ENCODE measurements at regions not wholly inside any gene's neighbourhood (a gene's known extent, or its start where the extent isn't known, plus 50 kb on each side); places are given as distances from the start of the nearest gene placed in this dataset.

DNA sequence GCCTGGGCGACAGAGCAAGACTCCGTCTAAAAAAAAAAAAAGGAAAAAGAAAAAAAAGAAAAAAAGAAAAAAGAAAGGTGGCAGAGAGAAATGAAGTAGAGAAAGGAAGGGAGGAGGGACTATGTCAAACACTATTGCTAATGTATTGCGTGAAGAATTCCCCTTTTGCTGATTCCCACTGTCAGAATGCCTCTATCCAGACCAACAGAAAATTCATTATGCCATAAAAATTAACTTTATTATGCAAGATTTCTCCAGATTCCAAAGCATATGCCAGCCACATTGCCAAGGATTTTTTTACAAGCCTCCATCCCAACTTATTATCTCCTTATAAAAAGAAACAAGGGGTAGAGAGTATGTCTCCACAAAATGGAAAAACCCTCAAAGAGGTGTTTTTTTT is 209.3 kb downstream of the MTERF1 start:
- no peak overlapping the region for H3K27ac ChIP-seq (ENCODE audit: low read length)
- TF ChIP-seq TCF7L2 (IDR thresholded peaks at IDR 0.05; ENCODE audit: low read depth, low read length) (no peak), POLR2AphosphoS5 (IDR thresholded peaks at IDR 0.05; ENCODE audit: low read depth, low read length) (no peak), CTCF (IDR thresholded peaks at IDR 0.05) (no peak), SIN3A (IDR thresholded peaks at IDR 0.05; ENCODE audit: borderline replicate concordance, insufficient read depth, low read depth, low read length) (no peak)
- TF ChIP-seq, protein P1, sequence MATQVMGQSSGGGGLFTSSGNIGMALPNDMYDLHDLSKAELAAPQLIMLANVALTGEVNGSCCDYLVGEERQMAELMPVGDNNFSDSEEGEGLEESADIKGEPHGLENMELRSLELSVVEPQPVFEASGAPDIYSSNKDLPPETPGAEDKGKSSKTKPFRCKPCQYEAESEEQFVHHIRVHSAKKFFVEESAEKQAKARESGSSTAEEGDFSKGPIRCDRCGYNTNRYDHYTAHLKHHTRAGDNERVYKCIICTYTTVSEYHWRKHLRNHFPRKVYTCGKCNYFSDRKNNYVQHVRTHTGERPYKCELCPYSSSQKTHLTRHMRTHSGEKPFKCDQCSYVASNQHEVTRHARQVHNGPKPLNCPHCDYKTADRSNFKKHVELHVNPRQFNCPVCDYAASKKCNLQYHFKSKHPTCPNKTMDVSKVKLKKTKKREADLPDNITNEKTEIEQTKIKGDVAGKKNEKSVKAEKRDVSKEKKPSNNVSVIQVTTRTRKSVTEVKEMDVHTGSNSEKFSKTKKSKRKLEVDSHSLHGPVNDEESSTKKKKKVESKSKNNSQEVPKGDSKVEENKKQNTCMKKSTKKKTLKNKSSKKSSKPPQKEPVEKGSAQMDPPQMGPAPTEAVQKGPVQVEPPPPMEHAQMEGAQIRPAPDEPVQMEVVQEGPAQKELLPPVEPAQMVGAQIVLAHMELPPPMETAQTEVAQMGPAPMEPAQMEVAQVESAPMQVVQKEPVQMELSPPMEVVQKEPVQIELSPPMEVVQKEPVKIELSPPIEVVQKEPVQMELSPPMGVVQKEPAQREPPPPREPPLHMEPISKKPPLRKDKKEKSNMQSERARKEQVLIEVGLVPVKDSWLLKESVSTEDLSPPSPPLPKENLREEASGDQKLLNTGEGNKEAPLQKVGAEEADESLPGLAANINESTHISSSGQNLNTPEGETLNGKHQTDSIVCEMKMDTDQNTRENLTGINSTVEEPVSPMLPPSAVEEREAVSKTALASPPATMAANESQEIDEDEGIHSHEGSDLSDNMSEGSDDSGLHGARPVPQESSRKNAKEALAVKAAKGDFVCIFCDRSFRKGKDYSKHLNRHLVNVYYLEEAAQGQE (IDR thresholded peaks at IDR 0.05; ENCODE audit: insufficient read depth in 1 of 2, low read depth in 2 of 2, low read length in 1 of 2) = no peak
- in situ Hi-C loops (cut with HindIII; ENCODE audit: low pct_unique_long_range_greater_than_20kb, low sequenced_read_pairs) (no loop called here), intact Hi-C loops (cut with micrococcal nuclease; ENCODE audit: unreplicated experiment) (no loop called here)
- H3K4me1 ChIP-seq (ENCODE audit: control insufficient read depth, insufficient read depth, low read length) = no peaks in the 10 kb centered on the region
- ATAC-seq = no peak
- no peak for DNase-seq (ENCODE audit: low read depth, low spot score)
- H3K36me3 ChIP-seq (ENCODE audit: control insufficient read depth, insufficient read depth, low read length) = no peaks in the 10 kb centered on the region
- H3K9me3 ChIP-seq (ENCODE audit: control insufficient read depth, insufficient read depth, low read depth, low read length) = no peaks in the 10 kb centered on the region
- H3K4me3 ChIP-seq (ENCODE audit: low read depth in 2 of 2, low read length in 2 of 2) = no peak overlapping the region
- ChIA-PET POLR2A (no interaction called here), CTCF (no interaction called here)
- no TSS peak for BruUV-seq (replicated peaks)
- H3K27me3 ChIP-seq (ENCODE audit: control insufficient read depth, insufficient read depth, low read length) = no peaks in the 10 kb centered on the region

- ChIA-PET CTCF (no interaction called here), POLR2A (no interaction called here)
- no peak for TF ChIP-seq SIN3A (IDR thresholded peaks at IDR 0.05; ENCODE audit: borderline replicate concordance, insufficient read depth, low read depth, low read length)
- no peak for TF ChIP-seq TCF7L2 (IDR thresholded peaks at IDR 0.05; ENCODE audit: low read depth, low read length)
- no peak for TF ChIP-seq POLR2AphosphoS5 (IDR thresholded peaks at IDR 0.05; ENCODE audit: low read depth, low read length)
- TF ChIP-seq CTCF (IDR thresholded peaks at IDR 0.05) = no peak
- TF ChIP-seq, protein P1 (IDR thresholded peaks at IDR 0.05; ENCODE audit: insufficient read depth in 1 of 2, low read depth in 2 of 2, low read length in 1 of 2) = no peak
- Histone ChIP-seq H3K27ac (ENCODE audit: low read length) (no peak overlapping the region), H3K27me3 (ENCODE audit: control insufficient read depth, insufficient read depth, low read length) (no peaks in the 10 kb centered on the region), H3K9me3 (ENCODE audit: control insufficient read depth, insufficient read depth, low read depth, low read length) (no peaks in the 10 kb centered on the region), H3K4me1 (ENCODE audit: control insufficient read depth, insufficient read depth, low read length) (no peaks in the 10 kb centered on the region), H3K36me3 (ENCODE audit: control insufficient read depth, insufficient read depth, low read length) (no peaks in the 10 kb centered on the region), H3K4me3 (ENCODE audit: low read depth in 2 of 2, low read length in 2 of 2) (no peak overlapping the region)
- in situ Hi-C loops (cut with HindIII; ENCODE audit: low pct_unique_long_range_greater_than_20kb, low sequenced_read_pairs) = no loop called here
- DNase-seq (ENCODE audit: low read depth, low spot score) (no peak), ATAC-seq (no peak)
- no TSS peak for BruUV-seq (replicated peaks)
- intact Hi-C loops (cut with micrococcal nuclease; ENCODE audit: unreplicated experiment) = no loop called here
Observed at GRCh38 chr7:91674470-91674869, 206.0 kb downstream of the MTERF1 start.

Measured in Panc1 (cell line).